HL-60 (cell line): ENCODE measurements at regions not wholly inside any gene's neighbourhood (a gene's known extent, or its start where the extent isn't known, plus 50 kb on each side); places are given as distances from the start of the nearest gene placed in this dataset.

Experiments
- CTCF ChIP-seq: IDR thresholded peaks from one replicate; pipeline ENCODE4 v1.5.1; 2011; ENCODE audit warnings: low read length, control low read depth, inconsistent platforms; ENCODE audit not compliant: insufficient read depth
- POLR2AphosphoS5 ChIP-seq: IDR thresholded peaks from 2 replicates; pipeline ENCODE4 v1.6.1; 2012; ENCODE audit warnings: low read depth
- REST ChIP-seq: IDR thresholded peaks from 2 replicates; pipeline ENCODE4 v1.6.1; 2012; ENCODE audit warnings: low read depth; ENCODE audit not compliant: insufficient replicate concordance
- SPI1 ChIP-seq: IDR thresholded peaks from 2 replicates; pipeline ENCODE4 v1.6.1; 2012; ENCODE audit warnings: low read depth, mild to moderate bottlenecking, borderline replicate concordance

GRCh38 chr21:20739421-20739820 lies 258.8 kb upstream of the NCAM2 start:
- TF ChIP-seq CTCF (no peak), POLR2AphosphoS5 (no peak), REST (no peak), SPI1 (no peak)
